Gastroesophageal sphincter (tissue), 4 donors: ENCODE measurements at regions not wholly inside any gene's neighbourhood (a gene's known extent, or its start where the extent isn't known, plus 50 kb on each side); places are given as distances from the start of the nearest gene placed in this dataset.

Experiments
- ATAC-seq: fragments of 150-250 bp; one replicate; pipeline ENCODE4 v1.9.1; 2016; ENCODE audit warnings: mild to moderate bottlenecking, moderate library complexity
- H3K27ac ChIP-seq, 4 donors: fragments of 200-600 bp; sonication (generic) in 3 of 4; 1 replicate in 3 of 4; 2 replicates in 1 of 4; pipeline ENCODE4 v1.5.1; 2016 to 2019
- H3K27me3 ChIP-seq: fragments of 200-600 bp; sonication (generic); one replicate; pipeline ENCODE4 v1.5.1; 2019
- H3K36me3 ChIP-seq, 2 donors: fragments of 200-600 bp; sonication (generic); one replicate each; pipeline ENCODE4 v1.5.1; 2019; ENCODE audit warnings: control low read depth in 1 of 2
- H3K4me1 ChIP-seq, 3 donors: fragments of 200-600 bp; sonication (generic); 1 replicate in 2 of 3; 2 replicates in 1 of 3; pipeline ENCODE4 v1.5.1; 2016 to 2019; ENCODE audit warnings: control low read depth in 2 of 3
- H3K4me3 ChIP-seq, 2 donors: fragments of 200-600 bp; sonication (generic); one replicate each; pipeline ENCODE4 v1.5.1; 2019; ENCODE audit warnings: mild to moderate bottlenecking in 1 of 2, moderate library complexity in 1 of 2
- H3K9me3 ChIP-seq, 3 donors: fragments of 200-600 bp; sonication (generic); one replicate each; pipeline ENCODE4 v1.5.1; 2017 to 2019; ENCODE audit warnings: control low read depth in 2 of 3
- CTCF ChIP-seq, 4 experiments: fragments of 200-600 bp in 2 of 4; fragments of 450-650 bp in 2 of 4; sonication (generic) in 1 of 4; IDR thresholded peaks; one replicate each; pipeline ENCODE4 v1.5.1; 2017 to 2019; ENCODE audit warnings: antibody characterized with exemption in 4 of 4, mild to moderate bottlenecking in 2 of 4, moderate library complexity in 2 of 4
- EP300 ChIP-seq: sonication (generic); formaldehyde crosslinking; IDR thresholded peaks from one replicate; pipeline ENCODE4 v1.6.1; 2017; ENCODE audit warnings: antibody characterized with exemption, mild to moderate bottlenecking
- POLR2A ChIP-seq, 2 donors: fragments of 450-650 bp; IDR thresholded peaks; one replicate each; pipeline ENCODE4 v1.6.1; 2017; ENCODE audit warnings: antibody characterized with exemption in 2 of 2, mild to moderate bottlenecking in 2 of 2, moderate library complexity in 1 of 2
- POLR2AphosphoS5 ChIP-seq: sonication (generic); formaldehyde crosslinking; IDR thresholded peaks from one replicate; pipeline ENCODE4 v1.6.1; 2017; ENCODE audit warnings: antibody characterized with exemption
- WGBS, 2 donors: methylation state at CpG; one replicate each; pipeline ENCODE4 v1.1.5; 2018; ENCODE audit warnings: low coverage in 1 of 2; 5-methylcytosine and 5-hydroxymethylcytosine counted together
- small RNA-seq, 4 donors: library from RNA; depleted of rRNA; stranded (forward); fragments of <200 nt; gene quantifications; one replicate each; pipeline ENCODE3, GENCODE V24; 2016

DNA sequence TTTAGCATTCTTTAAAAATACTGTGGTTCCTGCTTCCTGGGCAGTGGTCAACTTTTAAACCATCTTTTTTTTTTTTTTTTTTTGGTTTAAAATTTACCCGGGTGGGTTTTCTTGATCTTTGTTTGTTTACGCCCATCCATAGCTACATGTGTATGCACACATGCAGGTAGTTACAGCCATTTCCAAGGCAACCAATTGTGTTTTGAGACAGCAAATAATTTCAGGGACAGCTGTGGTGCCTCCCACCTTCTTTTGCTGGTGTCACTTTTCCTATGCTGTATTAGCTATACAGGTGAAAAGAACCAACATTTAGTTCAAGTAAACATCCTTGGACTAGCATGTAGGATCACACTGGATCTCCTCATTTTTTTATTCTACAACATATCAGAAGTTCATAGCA lies 52.0 kb upstream of the PSMA6 start:
- H3K27ac ChIP-seq: no peak overlapping the region
- no peak for ATAC-seq
- no peak overlapping the region for H3K4me3 ChIP-seq
- no peaks in the 10 kb centered on the region for H3K4me1 ChIP-seq
- no peaks in the 10 kb centered on the region for H3K27me3 ChIP-seq
- 85 to 100% methylated on average over 1 to 2 of the region's 2 CpGs for WGBS, 2 donors
- H3K9me3 ChIP-seq: no peaks in the 10 kb centered on the region
- TF ChIP-seq POLR2A (IDR thresholded peaks at IDR 0.05) (no peak), POLR2AphosphoS5 (no peak), EP300 (no peak), CTCF (IDR thresholded peaks at IDR 0.05) (no peak)
- H3K36me3 ChIP-seq: no peaks in the 10 kb centered on the region

Small RNA genes in the stretch of these regions (small RNA-seq; reads per million reads assigned to genes)
- 0 reads per million in 4 donors for gene MRPL57P8
